NCI-H2081 treated with DMSO at 0.1 percent for 48 hours (cell line): ENCODE measurements at regions not wholly inside any gene's neighbourhood (a gene's known extent, or its start where the extent isn't known, plus 50 kb on each side); places are given as distances from the start of the nearest gene placed in this dataset.

Source experiments
- DNase-seq: peaks from one replicate; lab custom pipeline; 2025; lab: John Stamatoyannopoulos, UW

GRCh38 chr2:217722883-217723472 is 279.8 kb downstream of the TNS1 start:
- no peak for DNase-seq

GRCh38 chr2:217717646-217718045 is 285.1 kb downstream of the TNS1 start:
- no peak for DNase-seq

DNA sequence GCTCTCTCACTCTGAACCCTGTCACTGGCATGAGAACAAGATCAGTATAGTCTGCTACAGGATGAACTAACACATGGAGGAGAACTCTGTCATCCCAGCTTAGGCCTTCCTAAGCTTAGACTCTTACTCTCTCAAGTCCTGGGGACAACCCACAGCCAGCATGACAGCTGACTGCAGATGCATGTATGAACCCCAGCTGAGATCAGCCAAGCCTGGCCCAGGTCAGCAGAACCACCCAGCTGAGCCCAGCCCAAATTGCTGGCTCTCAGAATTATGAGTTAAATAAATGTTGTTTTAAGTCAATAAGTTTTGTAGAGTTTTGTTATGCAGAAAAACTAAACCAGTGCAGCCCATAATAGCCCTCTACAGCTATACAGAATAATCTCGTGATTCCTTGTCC is 287.3 kb downstream of the TNS1 start:
- no peak for DNase-seq

DNA sequence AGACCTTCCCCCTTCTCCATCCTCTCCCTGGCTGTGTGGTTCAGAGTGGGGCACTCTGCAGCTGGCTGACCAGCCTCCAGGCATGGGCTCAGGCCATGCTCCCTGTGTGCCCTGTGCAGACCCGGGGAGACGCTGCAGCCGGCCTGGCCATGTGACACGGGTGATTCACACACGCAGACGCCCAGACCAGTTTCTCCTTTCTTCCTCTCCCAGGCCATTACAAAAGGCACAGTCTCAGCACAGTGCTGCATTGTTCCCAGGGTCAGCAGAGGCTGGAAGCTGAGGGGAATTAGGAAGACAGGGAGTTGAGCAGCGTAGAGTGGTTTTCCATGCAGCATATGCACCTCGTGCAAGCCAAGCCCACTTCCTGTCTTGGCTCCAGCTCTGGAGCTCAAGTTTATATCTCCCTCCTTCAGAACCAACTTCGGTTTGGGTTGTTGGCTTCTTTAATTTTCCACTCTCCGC is 288.5 kb downstream of the TNS1 start:
- no peak for DNase-seq

DNA sequence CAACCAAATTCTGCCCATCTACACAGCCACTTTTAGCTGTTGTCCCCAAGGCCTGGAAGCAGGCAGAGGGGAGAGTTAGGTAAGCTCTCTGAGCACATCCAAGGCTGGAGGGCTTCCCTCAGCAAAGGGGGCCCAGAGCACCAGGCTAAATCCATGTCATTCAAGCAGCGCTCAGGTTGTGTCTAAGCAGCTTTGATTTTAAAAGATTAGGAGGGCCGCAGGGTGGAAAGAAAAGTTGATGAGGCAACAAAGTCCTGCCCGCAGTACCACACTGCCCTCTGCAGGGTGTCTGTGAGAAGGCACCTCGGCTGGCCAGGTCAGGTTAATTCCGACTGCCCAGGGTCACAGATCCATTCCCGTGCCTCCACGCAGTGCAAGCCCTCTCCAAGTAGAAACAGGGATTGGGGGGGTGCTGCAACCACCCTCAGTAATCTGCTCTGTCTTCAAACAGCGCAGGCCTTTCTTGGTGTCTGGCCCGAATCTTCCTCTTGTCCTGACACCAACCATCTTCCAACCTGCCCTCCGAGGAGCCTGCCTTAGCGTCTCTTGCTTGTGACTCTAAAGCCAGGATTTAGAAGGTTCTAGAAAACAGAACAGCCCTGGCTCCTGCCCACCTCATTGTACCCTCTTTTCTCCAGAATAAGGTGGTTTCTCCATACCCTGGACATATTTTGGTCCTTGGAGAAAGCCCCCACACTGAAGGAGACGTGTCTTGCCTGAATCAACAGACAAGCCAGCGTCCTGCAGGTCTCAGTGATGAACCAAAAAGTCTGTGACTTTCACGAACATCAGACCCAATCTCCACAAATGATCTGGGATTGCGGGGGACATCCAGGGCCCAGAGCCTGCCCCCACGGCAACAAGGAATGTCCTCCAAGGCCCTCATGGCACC is 289.2 kb downstream of the TNS1 start:
- DNase-seq: no peak

DNA sequence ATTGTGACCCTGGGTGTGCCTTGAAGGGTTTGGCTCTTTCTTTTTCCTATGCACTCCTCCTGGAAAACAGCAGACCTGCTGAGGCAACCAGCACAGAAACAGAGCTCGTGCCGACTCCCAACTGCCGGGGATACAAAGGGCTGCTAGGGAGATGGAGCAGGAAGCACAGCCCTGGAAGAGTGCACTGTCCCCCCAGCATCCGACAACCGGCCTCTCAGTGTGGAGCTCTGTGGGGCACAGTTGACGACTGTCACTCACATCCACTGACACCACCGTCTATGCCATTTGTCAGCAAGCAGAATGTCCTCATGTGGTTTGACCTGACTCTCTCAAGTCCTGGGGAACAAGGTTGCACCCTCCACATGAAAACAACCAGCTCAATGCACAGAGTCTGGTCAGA is 290.4 kb downstream of the TNS1 start:
- DNase-seq: no peak

DNA sequence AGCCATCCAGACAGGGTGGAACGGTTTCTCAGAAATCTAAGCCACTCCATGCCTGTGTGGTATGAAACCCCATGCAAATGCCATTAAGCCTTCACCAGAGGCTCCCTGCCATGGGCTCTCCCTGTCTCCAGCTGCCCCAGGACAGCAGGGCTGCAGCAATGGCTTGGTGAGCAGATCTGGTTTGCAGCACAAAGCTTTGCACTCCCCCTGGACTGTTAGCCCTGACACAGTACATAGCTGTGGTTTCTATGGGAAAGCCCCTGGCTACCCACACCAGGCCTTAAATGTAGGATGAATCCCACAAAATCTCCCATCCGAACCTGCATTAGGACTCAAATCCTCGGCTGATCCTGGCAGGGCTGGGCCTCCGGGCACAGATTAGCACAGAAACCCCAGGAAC is 291.6 kb downstream of the TNS1 start:
- no peak for DNase-seq

DNA sequence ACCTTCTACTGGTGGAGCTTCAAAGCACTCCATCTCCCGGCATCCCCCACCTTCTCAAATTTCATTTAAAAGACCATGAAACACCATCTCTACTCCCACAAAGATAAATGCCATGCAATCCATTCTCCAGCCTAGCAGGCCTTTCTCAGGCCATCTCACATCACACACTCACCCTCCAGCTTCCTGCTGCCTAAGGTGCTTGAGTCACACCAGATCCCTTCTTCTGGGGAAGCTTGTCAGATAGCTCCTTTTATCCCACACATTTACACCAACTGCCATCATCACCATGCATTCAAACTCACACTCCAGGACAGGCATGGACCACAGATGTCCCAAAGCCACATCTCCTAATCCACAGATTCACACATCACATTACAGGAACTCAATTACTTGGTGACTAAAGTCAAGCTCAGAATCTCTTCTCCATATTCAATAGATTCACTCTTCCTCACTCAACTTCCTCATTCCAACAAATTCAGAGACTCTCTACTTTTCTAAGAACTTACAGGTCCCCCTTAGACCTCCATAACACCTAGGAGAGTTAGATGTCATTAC is 292.5 kb downstream of the TNS1 start:
- DNase-seq: no peak

- no peak for DNase-seq
These were observed 293.2 kb downstream of the TNS1 start for GRCh38 chr2:217709478-217710210.

GRCh38 chr2:217707131-217707611 is 295.6 kb downstream of the TNS1 start:
- DNase-seq: no peak

DNA sequence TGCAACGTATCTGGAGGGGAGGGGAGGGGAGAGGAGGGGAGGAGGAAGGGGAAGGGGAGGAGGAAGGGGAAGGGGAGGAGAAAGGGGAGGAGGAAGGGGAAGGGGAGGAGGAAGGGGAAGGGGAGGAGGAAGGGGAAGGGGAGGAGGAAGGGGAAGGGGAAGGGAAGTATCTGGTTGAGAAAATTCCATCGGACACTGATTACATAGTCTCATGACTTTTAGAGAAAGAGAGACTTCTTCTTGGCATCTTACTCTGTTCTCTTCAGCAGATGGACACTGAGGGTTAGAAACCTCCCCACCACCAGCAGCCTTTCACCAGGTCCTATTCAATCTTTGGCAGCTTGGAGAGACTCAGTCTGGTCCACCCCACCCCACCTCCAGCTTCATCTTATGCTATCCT is 296.3 kb downstream of the TNS1 start:
- DNase-seq: no peak

GRCh38 chr2:217706095-217706494 is 296.7 kb downstream of the TNS1 start:
- DNase-seq: no peak

DNA sequence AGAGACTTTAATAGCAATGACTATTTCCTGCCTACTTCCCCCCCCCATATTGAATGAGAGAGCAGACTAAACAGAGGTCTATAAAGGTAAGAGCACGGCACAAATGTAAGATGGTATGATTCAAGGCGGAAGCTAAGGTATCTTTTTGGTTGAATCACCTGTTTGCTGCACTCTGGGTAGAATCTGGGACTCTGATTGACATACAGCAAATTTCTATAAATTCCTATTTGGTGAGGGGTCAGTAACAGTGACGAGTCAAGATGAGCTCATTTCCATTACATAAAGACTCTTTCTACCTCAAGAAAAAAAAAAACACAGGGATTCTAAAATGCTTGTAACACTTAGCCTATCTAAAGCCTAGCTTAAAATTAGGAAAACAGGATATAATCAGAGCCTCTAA is 297.3 kb downstream of the TNS1 start:
- no peak for DNase-seq

- DNase-seq: no peak
These were observed 298.8 kb downstream of the TNS1 start for GRCh38 chr2:217703999-217704398.

DNA sequence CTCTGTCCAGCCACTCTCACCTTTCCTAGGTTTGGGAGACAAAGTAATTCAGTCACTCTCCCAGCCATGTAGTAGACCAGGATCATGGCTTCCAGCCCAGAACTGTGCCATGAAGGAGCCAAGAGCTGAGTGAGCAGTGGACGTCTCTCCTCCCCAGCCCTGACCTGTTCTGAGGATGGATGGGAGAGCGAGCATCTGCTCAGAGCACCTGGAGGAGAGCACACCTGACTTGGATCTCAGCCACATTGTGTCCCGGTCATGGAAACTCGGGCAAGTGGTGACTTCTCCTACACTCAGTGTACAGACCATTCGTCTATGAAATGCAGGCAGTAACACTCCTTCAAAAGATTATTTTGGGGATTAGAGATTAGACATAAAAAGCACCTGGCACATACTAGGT is 299.7 kb downstream of the TNS1 start:
- DNase-seq: no peak

DNA sequence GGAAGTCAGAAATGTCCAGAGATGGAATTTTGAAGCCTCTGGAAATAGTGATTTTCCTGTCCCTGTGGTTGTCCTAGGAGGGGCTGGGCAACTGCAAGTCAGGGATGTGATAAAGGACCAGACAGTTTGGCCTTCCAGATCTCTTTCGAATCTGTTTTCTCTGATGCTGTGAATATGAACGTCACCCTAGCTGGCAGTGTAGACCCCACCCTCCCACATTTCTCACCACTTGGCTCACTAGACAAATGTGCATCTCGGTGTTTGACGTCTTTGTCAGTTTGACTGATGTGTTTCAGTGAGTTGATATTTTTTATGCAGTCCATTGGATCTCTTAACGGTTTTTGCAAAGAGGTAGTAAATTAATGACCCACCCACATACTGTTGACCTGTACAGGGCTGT is 301.2 kb downstream of the TNS1 start:
- no peak for DNase-seq

DNA sequence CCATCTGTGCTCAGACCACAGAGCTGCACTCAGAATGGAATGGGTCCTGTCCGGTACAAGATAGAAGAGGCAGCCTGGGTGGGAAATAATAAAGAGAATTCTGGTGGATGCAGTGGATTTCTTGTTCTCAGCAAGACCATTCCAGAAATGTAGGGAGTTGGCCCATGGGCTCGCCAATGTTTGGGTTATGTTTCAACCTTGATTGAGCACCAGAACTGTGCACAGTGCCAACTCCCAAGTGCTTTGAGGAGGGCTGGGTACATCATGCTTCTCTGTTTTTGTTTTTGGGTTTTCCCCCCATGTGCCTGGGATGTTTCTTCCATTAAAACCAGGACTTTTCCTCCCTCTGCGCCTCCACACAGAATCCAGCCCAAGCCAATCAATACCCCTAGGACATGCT is 304.1 kb downstream of the TNS1 start:
- no peak for DNase-seq

- no peak for DNase-seq
These were observed 307.7 kb downstream of the TNS1 start for GRCh38 chr2:217695033-217695520.

- no peak for DNase-seq
These were observed 308.5 kb downstream of the TNS1 start for GRCh38 chr2:217694291-217694690.

DNA sequence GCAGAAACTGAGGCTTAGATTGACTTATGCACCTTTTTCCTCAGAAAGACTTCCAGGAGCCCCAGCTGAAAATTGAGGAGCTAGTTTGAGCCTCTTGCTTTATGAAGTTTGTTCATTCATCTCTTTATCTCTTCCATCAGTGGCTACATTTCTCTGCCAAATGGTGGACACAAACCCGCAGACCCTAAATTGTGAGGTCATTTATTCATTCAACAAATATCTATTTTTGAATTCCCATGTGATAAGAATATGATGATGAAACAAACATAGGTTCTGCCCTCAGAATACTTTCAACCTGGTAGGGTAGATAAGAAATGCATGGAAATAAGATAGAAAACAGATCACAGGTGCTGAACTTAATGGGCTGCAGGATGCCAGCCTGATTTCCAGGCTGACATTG is 309.4 kb downstream of the TNS1 start:
- no peak for DNase-seq

- no peak for DNase-seq
These were observed 310.7 kb downstream of the TNS1 start for GRCh38 chr2:217691920-217692666.

DNA sequence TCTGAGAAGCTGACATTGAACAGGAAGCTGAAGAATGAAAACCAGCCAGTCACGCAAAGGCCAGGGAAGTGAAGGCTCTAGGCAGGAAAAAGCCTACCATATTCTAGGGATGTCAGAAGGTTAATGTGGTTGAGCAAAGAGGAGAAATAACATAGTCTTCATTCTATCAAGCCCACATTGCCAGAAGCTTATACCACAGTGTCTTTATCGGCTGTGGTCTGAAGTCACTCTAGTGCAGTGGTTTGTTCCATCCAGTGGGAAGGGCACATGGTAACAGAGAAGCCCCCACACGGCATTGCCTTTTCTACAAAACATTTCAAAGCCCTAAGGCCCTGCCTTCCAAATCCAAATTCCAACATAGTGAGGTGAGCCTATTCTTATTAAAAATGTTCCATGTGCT is 311.3 kb downstream of the TNS1 start:
- DNase-seq: no peak
